ENCODE measurements at regions not wholly inside any gene's neighbourhood (a gene's known extent, or its start where the extent isn't known, plus 50 kb on each side); places are given as distances from the start of the nearest gene placed in this dataset.
"Not testable (repeated sequence)": the region's sequence is repeated elsewhere in the genome, so short reads cannot be mapped to it uniquely, and the experiment has no call there.

DNA sequence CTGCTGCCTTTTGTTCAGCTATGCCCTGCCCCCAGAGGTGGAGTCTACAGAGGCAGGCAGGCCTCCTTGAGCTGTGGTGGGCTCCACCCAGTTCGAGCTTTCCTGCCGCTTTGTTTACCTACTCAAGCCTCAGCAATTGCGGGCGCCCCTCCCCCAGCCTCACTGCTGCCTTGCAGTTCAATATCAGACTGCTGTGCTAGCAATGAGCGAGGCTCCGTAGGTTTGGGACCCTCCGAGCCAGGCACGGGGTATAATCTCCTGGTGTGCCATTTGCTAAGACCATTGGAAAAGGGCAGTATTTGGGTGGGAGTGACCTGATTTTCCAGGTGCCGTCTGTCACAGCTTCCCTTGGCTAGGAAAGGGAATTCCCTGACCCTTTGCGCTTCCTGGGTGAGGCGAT, 51.9 kb downstream of the DIPK2A start:
- DNase-seq = not testable (repeated sequence)

DNA sequence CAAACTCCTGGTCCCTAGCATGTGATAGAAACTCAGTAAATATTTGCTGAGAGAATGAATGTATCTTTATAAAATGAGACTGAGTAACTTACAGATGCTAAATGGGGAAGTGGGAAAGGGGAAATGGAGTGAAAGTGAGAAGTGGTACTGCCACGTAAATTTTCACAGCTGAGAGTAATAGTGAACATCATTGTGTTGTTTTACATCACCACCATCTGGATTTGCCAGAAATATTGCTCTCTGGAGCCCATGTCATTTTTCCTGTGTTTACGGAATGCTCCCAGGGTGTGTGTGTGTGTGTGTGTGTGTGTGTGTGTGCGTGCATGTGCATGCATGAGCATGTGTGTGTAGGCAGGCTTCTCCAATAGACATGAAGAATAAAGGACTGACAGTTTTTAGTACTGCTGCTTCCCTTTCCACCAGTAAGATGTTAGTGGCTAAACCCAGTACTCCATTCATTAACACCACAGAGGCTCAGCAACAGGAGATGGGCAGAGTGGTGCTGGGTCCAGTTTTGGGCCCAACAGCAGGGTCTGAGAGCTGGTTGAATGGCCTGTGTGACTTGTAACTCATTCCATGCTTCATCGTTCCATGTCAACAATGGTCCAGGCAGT, 57.3 kb downstream of the DIPK2A start:
- no peak for DNase-seq

DNA sequence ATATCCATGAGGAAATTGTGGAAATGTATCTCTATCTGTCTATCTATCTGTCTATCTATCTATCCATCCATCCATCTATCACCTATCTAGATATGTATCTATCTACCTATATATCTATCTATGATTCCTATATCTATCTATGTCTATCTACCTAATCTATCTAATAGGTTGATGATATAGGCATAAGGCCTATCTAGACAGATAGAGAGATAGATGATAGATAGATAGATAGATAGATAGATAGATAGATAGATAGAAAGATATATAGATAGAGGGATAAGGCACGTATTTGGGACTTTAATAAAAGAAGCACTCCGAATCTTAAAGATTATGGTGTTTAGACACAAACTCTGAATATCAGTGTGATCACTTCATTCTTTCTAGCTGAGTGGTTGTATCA, 58.1 kb downstream of the DIPK2A start:
- DNase-seq = no peak

DNA sequence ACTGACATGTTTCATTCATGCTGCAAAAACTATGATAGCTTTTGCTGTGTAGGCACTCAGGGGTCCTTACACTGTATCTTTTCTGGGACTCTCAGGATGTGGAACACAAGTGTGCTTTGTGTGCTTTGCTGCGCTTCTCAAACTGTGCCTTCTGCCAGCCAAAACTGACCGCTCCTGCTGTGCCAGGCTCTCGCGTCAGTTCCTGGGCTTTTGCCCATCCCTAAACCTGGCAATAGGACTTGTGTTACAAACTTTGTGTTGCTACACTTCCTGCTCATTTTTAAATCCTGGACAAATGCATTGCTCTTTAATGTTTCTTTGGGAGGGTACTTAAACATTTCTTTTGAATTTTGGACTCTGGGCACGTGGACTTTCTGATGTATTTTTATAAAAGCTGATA, 60.3 kb downstream of the DIPK2A start:
- no peak for DNase-seq

DNA sequence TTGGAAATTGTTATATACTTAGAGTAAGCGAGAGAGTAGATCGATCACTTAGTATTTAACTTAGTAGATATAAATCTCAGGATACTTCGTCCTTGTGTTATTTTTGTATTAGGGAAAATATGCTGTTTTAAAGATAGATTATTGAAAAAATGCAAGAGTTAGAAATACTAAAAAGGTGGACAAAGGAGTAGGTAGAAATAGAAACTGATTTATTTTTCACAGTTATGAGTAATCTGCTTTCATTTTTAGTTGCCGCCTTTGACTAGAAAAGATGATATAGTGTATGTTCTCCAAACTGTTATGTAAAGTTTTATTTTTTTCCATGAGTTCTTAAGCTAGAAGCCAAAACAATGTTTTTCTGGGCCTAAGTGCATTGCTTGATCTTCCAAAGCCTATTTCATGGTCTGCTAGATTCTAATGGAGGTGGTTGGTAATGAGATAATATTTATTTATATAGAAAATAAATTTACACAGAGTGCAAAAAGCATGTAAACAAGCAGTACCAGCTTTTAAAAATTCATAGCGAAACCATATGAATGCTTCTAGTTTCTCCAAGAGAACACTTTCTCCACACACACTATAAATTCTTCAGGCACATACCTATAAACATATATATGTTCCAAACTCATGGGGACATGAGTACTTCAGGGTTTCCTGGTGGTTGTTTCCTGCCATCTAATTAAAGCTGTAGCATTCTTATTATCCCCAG, 61.1 kb downstream of the DIPK2A start:
- DNase-seq = no peak

DNA sequence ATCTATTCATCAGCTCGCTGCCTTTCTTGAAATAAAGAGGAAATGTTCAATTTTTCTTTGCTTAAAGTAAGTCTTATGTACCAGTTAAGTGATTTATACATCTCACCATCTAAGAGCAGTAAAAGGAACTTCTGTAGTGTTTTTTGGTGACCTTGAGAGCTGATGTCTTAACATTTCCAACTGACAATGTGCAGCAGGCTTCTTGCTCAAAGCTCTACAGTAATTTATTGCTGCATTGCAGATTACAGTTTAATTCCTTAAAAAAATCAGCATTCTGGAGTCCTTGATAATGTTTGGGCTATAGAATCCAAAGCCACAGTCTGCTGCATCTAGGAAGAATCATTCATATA, 61.6 kb downstream of the DIPK2A start:
- DNase-seq = no peak

DNA sequence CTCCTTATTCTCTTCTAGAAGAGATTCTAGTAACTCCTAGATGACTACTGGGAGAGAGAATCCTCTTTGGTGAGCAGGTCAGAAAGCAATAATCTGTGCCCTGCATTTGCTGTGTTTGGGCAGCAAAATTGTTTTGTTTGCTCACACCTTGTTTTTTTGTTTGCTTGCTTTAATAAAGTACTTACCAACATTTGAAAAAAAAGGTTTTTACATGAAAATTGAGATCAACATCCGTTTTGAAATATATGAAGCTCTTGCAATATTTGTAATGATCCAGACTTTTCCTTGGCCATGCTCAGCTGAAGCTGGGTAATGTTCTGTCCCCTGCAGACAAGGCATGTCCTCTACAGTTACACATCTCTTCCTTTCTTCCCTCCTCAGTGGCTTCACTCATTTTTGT, 62.2 kb downstream of the DIPK2A start:
- DNase-seq = no peak

DNA sequence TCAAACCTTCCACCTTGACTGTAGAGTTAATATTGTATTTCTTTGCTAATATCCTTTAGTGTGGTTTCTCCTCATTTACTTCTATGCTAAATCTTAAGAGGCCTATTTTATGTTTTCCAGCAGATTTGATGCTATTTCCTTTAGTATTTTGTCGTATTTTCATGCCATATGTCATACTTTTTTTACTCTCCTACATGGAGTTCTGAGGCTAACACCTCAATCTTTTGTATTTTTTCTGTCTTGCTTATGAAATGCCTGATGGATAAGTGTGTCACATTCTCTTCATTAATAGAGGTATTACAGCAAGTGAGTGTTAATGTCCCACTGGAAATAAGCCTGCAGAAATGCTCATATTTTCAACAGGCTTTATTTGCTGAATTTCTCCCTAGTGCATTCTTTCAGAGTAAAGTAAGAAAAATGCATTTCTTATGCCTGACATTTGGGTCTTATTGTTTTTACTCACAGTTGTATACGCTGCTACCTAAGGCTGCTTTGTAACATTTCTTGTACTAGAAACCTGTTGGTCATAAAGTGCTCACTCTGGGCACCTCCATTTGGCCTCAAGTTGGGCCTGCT, 63.2 kb downstream of the DIPK2A start:
- DNase-seq = no peak

DNA sequence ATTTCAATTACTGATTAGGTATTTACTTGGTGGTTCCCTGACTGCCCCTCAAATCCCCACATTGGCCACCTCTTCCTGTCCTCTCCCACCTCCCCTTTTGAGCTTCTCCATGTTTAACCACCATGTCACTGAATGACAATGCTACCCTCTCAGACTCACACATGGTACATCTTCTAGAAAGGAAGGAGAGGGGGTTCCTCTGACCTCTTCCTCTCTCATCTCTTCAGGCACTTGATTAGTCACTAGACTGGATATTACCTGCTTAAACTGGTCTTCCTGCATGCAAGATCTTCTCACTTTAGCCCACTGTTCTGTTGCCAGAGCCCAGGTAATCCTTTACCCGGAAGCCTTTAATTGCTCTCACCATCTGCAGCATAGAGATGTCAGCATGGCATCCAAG, 64.9 kb downstream of the DIPK2A start:
- DNase-seq = no peak

DNA sequence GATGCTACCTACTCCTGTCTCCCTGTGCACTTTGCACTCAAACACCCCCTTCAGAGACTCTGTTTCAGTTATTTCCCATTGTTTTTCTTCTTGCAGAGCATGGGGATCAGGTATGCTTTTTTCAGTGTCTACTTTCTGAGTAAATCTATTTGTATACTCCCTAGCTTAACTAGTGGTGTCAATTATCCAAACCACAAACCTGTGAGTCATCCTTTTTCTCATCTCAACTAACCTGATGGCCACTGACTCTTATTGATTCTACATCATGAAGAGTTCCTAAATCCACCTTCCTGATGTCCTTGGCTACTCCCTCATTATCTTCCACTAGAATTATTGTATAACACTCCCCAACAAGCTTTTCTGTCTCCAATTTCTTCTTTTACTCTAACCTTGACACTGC, 68.0 kb downstream of the DIPK2A start:
- DNase-seq = no peak

DNA sequence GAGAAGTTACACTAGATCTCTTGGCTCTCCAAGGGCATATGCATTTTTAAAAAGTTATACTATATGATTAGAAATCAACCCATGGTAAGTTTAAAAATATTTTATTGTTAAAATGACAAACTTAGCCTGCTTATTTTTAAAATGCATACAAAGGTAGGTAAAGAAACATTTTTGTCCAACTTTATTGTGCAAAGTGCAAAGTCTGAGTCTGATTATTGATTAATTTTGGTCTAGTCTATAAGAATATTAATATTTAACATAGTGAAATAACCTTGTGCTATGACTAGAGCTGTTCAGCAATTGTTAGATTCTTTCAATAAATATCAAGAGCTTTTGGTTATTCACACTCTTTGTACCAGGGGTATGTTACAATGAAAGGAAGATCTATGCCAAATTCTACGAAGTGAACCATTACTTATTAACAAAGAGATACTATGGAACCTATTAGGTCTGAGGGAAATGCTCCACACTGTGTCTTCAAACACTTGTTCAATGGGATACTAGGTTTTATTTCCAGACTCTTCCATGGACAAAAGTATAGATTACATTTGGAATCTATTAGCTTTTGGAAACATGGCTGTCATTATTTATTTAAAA, 70.4 kb downstream of the DIPK2A start:
- no peak for DNase-seq

DNA sequence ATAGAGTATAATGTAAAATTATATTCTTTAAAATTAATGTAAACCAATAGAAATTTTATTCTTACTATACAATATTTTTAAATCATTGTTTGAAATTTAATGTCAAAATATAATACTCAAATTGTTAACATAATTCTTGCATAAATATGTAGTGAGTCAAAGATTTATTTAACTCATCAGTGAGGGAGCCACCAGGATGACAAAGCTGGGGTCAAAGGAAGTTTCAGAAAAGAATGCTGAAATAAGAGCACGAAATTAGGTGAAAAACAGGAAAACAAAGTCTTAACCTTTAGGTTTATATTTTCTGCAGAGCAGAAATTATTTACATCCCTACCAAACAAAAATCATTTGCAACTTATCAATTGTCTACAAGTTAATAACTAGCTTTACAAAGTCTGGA, 74.1 kb downstream of the DIPK2A start:
- DNase-seq = no peak

DNA sequence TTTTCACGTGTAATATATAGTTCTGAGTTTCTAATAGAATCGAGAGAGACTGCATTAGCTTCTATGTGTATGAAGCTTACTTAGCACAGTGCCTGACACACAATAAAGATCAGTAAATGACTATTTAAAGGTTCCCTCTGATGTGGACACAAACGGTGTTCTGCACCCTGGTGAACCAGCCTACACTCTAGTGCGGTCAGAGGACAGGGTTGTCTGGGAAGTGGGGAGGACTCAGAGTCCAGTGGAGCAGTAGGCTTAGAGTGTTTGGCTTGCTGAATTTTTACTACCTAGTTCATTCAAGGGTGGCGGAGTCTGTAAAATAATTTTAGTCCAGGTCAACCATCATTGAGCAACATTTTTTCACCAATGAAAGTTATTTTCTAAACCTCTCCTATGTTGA, 77.8 kb downstream of the DIPK2A start:
- DNase-seq = no peak

DNA sequence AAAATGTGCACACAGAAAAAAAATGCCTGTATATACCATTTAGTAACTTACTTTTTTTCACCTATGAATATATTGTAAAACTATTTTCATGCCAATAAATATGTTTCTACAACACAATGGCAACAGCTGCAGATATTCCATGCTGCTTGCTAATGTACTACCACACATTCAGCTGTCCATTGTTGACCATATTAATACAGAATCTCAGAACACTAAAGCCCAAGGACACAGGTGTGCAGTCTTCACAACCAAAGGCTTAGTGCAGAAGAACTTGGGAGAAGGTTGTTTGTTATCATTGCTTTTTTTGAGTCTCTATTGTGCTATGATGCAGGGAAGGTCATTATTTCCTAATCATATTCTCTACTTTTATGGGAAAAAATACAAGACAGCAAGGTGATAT, 79.6 kb downstream of the DIPK2A start:
- no peak for DNase-seq

DNA sequence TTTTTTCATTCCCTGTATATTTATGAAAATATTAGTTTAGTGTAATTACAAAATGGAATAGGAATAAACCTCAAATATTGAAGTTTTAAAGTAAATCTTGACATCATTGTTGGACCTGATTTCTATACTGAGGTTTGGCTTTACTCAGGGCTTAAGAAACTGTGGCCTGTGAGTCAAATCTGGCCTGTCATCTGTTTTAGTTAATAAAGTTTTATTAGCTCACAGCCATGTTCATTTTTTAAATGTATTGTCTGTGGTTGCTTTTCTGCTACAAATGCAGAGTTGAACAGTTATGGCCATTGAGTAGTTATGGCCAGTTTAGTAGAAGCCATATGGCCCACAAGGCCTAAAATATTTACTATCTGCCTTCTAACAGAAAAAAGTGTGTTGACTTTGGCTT, 80.7 kb downstream of the DIPK2A start:
- DNase-seq = no peak

DNA sequence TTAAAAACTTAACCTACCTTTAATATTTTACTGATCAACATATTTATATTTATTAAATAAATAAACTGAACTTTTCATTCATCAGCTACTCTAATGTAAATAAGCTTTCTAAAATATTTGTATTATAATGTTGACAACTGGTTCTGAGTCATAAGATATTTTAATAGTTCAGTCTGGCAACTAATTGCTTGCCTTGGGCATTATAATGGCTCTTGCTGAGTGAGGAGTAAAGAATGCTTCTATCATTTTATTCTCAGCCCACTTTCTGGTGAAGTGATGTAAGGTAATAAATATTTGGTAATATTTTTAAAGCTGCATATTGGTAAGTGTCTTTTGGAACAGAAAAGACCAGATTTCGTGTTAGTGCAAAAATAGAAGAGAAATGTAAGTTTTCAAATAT, 81.5 kb downstream of the DIPK2A start:
- DNase-seq = no peak

DNA sequence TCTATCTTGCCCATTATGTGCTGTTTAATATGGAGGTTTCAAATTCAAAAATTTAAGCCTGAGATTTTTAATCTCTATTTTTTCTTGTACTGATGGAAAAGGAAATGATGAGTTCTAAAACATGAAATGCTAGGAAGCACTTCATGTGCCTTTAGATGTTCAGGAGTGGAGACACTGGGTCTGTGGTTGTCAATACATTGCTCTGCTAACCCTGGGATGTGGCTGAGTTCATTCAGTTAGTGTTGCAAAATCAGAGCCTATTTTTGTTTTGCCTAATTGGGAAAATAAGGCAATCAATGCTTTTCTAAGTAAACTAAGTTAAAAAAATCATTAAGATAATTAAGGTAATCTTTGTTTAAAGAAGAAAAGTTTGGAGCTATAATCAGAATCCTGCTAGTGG, 83.1 kb downstream of the DIPK2A start:
- DNase-seq = no peak

DNA sequence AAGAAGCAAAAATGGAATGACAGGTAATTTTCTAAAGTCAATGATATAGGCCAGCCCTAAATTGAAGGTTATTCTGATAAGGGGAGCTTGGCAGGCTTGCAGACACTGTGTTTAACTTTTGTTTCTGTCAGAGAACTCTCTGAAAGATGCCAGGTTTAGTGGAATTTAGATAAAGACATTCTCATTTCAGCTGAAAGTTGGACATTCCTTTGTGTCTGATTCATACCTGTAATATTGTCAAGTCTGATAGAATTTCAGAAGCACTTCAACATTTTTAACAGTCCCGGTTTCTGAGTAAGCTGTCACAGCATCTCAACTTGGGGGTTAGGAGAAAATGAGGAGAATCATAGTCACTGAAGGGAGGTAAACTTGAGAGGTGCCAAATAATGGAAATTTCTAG, 84.0 kb downstream of the DIPK2A start:
- DNase-seq = no peak

DNA sequence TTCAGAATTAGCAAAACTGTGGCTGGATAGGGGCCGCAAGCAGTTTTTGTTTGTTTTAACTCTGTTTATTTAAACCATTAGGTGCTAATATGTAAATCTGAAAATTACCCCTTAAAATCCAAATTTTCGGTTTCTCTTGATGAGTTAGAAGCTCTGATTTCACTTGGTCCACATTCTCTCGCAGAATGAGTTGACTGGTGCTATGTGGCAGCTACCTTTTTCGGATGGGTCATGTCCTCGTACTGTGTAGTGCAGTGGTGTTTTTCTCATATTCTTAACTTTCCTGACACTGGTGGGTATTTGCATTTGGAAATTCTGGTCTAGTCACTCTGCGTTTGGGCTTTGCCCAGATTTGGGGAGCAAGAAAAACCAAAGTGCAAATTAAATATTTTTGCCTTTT, 87.1 kb downstream of the DIPK2A start:
- DNase-seq = no peak

DNA sequence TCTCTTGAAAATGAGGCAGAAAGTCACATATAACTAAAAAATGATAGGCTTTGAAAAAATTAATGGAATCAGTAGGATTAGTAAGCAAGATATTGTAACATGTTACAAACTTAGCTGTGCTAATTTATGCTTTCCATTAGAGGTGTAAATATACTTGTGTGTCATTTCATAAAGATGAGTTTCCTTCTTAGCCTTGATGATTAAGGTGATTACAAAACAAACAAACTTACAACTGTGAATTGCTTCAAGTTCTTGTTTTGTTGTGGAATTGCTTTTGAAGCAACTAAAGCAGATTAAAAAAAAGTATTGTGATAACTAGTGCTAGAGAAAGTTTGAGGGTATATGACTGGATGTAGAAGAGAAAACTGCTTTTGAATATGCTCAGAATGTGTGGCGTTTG, 87.9 kb downstream of the DIPK2A start:
- no peak for DNase-seq

DNA sequence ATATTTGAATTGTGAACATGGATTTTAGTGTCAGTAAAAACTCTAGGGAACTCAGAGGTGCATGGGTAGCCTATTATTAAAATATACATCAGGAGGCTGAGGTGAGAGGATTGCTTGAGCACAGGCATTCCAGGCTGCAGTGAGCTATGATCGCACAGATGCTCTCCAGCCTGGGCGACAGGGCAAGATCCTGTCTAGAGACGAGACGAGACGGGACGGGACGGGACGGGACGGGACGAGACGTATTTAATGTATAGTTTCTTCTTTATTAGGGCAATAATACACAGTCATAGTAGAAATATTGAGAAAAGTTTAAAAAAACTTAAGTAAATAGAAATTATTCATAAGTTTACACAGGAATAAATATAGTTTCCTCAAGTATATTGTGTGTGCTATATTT, 89.3 kb downstream of the DIPK2A start:
- no peak for DNase-seq

DNA sequence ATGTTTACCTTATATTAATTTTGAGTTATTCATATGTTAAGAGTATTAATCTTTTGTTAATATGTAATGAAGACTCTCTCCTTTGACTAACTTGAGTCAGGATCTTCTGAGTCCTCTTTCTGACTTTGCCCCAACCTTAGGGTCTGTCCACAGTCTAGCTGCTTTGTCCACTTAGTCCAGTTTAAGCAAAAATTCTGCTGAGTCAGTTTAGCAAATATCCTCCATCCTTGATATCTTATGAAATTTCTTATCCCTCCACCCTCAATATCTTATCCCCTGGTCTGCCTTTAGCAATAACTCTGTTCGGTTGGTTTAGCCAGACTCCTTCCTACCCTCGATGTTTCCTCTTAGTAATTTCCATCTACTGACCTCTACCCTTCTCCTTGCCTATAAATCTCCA, 91.7 kb downstream of the DIPK2A start:
- no peak for DNase-seq

DNA sequence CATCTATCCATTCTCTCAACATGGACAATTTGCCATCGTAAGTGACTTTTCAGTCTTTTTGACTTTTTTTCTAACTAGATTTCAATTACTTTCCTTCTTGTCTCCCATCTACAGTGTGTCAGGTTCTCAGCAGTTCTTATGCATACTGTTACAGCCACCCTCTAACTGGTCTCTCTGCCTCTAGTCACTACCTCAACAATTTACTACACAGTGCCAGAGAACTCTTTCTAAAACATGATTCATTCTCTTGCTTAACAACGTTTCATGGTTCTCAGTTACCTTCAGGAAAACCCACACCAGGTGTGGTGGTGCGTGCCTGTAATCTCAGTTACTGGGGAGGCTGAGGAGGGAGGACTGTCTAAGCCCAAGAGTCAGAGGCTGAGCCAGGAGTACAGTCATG, 95.4 kb downstream of the DIPK2A start:
- no peak for DNase-seq

DNA sequence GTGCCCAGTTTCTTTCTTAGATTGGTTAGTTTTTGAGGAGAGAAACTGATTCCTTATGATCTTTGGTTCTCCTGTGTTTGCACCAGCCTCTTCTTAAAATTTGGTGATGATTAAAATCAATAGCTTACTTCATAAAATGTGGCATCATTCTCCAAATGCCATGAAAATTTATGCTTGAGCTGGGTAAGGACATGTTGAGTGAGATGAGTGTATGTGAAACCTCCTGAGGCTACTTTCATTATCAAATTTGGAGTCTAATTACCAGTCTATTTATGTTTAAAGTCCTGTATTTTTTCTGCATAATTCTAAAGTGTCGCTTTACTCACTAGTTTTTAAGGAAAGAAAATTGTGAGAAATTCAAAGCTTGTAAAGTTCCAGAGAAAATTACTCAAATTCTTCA, 102.1 kb downstream of the DIPK2A start:
- no peak for DNase-seq
